HCT116 (cell line): ENCODE measurements at regions not wholly inside any gene's neighbourhood (a gene's known extent, or its start where the extent isn't known, plus 50 kb on each side); places are given as distances from the start of the nearest gene placed in this dataset.

Experiments
- ATAC-seq: fragments of 200-7000 bp; cut with Tn5 transposase; 2 replicates; pipeline ENCODE4 v1.9.1; 2020; ENCODE audit warnings: mild to moderate bottlenecking, moderate library complexity
- BruUV-seq: library from RNA; stranded (reverse); fragments of 400-500 nt; replicated peaks from 2 replicates; lab custom pipeline; 2021; lab: Mats Ljungman, UMichigan
- CTCF ChIA-PET: fragments of 300-600 bp; sonication (Branson Sonifier 250); formaldehyde crosslinking; loops from one replicate; lab custom pipeline; 2021; ENCODE audit warnings: antibody characterized with exemption; lab: Charles Lee
- POLR2A ChIA-PET: fragments of 300-600, 350-600 bp; sonication (Branson Sonifier 250); formaldehyde crosslinking; loops from one replicate; lab custom pipeline; 2021; ENCODE audit warnings: antibody characterized with exemption; lab: Charles Lee
- RAD21 ChIA-PET, 2 experiments: fragments of 300-600 bp; sonication (Branson Sonifier 250); formaldehyde crosslinking; loops; one replicate each; lab custom pipeline; 2023; ENCODE audit warnings: low total read pairs in 2 of 2; ENCODE audit not compliant: uncharacterized antibody in 2 of 2, unreplicated experiment in 2 of 2, low non-redundant PET in 1 of 2; lab: Charles Lee
- DNase-seq: peaks from one replicate; pipeline ENCODE4 v3.0.0-alpha.2; 2010; ENCODE audit warnings: low read depth, low spot score
- H2AFZ ChIP-seq: fragments of 200-600 bp; shearing (Covaris generic), sonication (generic); 2 replicates; pipeline ENCODE4 v1.6.1; 2017; ENCODE audit warnings: low read depth, mixed run types, mixed read lengths, antibody characterized with exemption, low read length; ENCODE audit not compliant: poor library complexity, severe bottlenecking
- H3K27ac ChIP-seq: 2 replicates; pipeline ENCODE4 v1.5.1; 2012; ENCODE audit warnings: low read depth, low read length
- H3K27me3 ChIP-seq: fragments of 200-600 bp; sonication (generic); 2 replicates; pipeline ENCODE4 v1.6.1; 2016; ENCODE audit warnings: mixed run types, low read length, mixed read lengths; ENCODE audit not compliant: insufficient read depth
- H3K36me3 ChIP-seq, 2 experiments: fragments of 200-500 bp in 1 of 2; fragments of 200-600 bp in 1 of 2; sonication (Bioruptor generic) in 1 of 2; sonication (generic) in 1 of 2; 2 replicates each; pipeline versions ENCODE4 v1.5.1 to v1.6.1; 2014 to 2016; ENCODE audit warnings: low read length in 2 of 2, inconsistent platforms in 1 of 2, mixed read lengths in 1 of 2, mixed run types in 1 of 2; ENCODE audit not compliant: insufficient read depth in 2 of 2, control insufficient read depth in 1 of 2
- H3K4me1 ChIP-seq, 2 experiments: fragments of 200-600 bp in 1 of 2; sonication (generic) in 1 of 2; 2 replicates each; pipeline versions ENCODE4 v1.5.1 to v1.6.1; 2012 to 2017; ENCODE audit warnings: low read length in 2 of 2, inconsistent platforms in 1 of 2, mild to moderate bottlenecking in 1 of 2, mixed read lengths in 1 of 2, mixed run types in 1 of 2, moderate library complexity in 1 of 2; ENCODE audit not compliant: insufficient read depth in 2 of 2, control insufficient read depth in 1 of 2
- H3K4me2 ChIP-seq: fragments of 200-600 bp; sonication (generic); 2 replicates; pipeline ENCODE4 v1.6.1; 2017; ENCODE audit warnings: mixed run types, low read length, mixed read lengths
- H3K4me3 ChIP-seq, 2 experiments: fragments of 200-600 bp in 1 of 2; sonication (generic) in 1 of 2; replicated peaks in 1 of 2; 2 replicates each; pipeline ENCODE4 v1.5.1; 2011 to 2016; ENCODE audit warnings: low read length in 2 of 2, control low read depth in 1 of 2, low read depth in 1 of 2, mild to moderate bottlenecking in 1 of 2, mixed read lengths in 1 of 2, mixed run types in 1 of 2
- H3K79me2 ChIP-seq: fragments of 200-600 bp; sonication (generic); 2 replicates; pipeline ENCODE4 v1.6.1; 2017; ENCODE audit warnings: mild to moderate bottlenecking, mixed run types, low read length, moderate library complexity, mixed read lengths; ENCODE audit not compliant: insufficient read depth
- H3K9ac ChIP-seq: fragments of 200-600 bp; sonication (generic); 2 replicates; pipeline ENCODE4 v1.6.1; 2016; ENCODE audit warnings: low read length, mixed read lengths
- H3K9me2 ChIP-seq: fragments of 200-600 bp; sonication (generic), shearing (Covaris generic); 2 replicates; pipeline ENCODE4 v1.6.1; 2017; ENCODE audit warnings: mixed run types, mild to moderate bottlenecking, moderate library complexity; ENCODE audit not compliant: insufficient read depth
- H3K9me3 ChIP-seq, 2 experiments: fragments of 200-500 bp in 1 of 2; fragments of 200-600 bp in 1 of 2; sonication (Bioruptor generic) in 1 of 2; sonication (generic) in 1 of 2; 2 replicates each; pipeline ENCODE4 v1.6.1; 2014 to 2017; ENCODE audit warnings: low read length in 2 of 2, mixed read lengths in 2 of 2, inconsistent platforms in 1 of 2, low read depth in 1 of 2, mild to moderate bottlenecking in 1 of 2, mixed run types in 1 of 2, moderate library complexity in 1 of 2; ENCODE audit not compliant: control insufficient read depth in 1 of 2, insufficient read depth in 1 of 2
- H4K20me1 ChIP-seq: fragments of 200-600 bp; sonication (generic), shearing (Covaris generic); 2 replicates; pipeline ENCODE4 v1.6.1; 2017; ENCODE audit warnings: mixed run types, mild to moderate bottlenecking, moderate library complexity; ENCODE audit not compliant: insufficient read depth
- CBX3 ChIP-seq: IDR thresholded peaks from 2 replicates; pipeline ENCODE4 v1.6.1; 2012; ENCODE audit warnings: low read depth
- CEBPB ChIP-seq: IDR thresholded peaks from 2 replicates; pipeline ENCODE4 v1.6.1; 2012; ENCODE audit warnings: low read depth
- EGR1 ChIP-seq: IDR thresholded peaks from 2 replicates; pipeline ENCODE4 v1.6.1; 2012; ENCODE audit warnings: low read depth
- EZH2 ChIP-seq: fragments of 200-600 bp; sonication (generic); IDR thresholded peaks from 2 replicates; pipeline ENCODE4 v1.6.1; 2017; ENCODE audit warnings: antibody characterized with exemption, mixed run types
- EZH2phosphoT487 ChIP-seq: fragments of 200-600 bp; IDR thresholded peaks from 2 replicates; pipeline ENCODE4 v1.6.1; 2018; ENCODE audit warnings: antibody characterized with exemption, borderline replicate concordance
- FOSL1 ChIP-seq: IDR thresholded peaks from 2 replicates; pipeline ENCODE4 v1.6.1; 2012; ENCODE audit warnings: low read depth
- JUND ChIP-seq: IDR thresholded peaks from 2 replicates; pipeline ENCODE4 v1.6.1; 2012
- MAX ChIP-seq: IDR thresholded peaks from 2 replicates; pipeline ENCODE4 v1.6.1; 2012
- POLR2A ChIP-seq: IDR thresholded peaks from 2 replicates; pipeline ENCODE4 v1.7.0; 2011; ENCODE audit warnings: borderline replicate concordance; ENCODE audit not compliant: insufficient read depth, insufficient read length; ENCODE audit errors: extremely low read depth
- POLR2AphosphoS5 ChIP-seq: IDR thresholded peaks from 2 replicates; pipeline ENCODE4 v1.6.1; 2011; ENCODE audit warnings: mild to moderate bottlenecking, low read depth, low read length, moderate library complexity
- RAD21 ChIP-seq: IDR thresholded peaks from 2 replicates; pipeline ENCODE4 v1.6.1; 2012; ENCODE audit warnings: low read depth, mild to moderate bottlenecking
- REST ChIP-seq: IDR thresholded peaks from 2 replicates; pipeline ENCODE4 v1.6.1; 2012; ENCODE audit warnings: low read depth
- SIN3A ChIP-seq: IDR thresholded peaks from 2 replicates; pipeline ENCODE4 v1.6.1; 2012; ENCODE audit warnings: low read depth
- SP1 ChIP-seq: IDR thresholded peaks from 2 replicates; pipeline ENCODE4 v1.6.1; 2012; ENCODE audit warnings: low read depth
- TCF7L2 ChIP-seq: IDR thresholded peaks from 2 replicates; pipeline ENCODE4 v1.7.0; 2011; ENCODE audit warnings: borderline replicate concordance, inconsistent platforms; ENCODE audit not compliant: insufficient read depth, insufficient read length; ENCODE audit errors: extremely low read depth
- YY1 ChIP-seq: IDR thresholded peaks from 2 replicates; pipeline ENCODE4 v1.6.1; 2011; ENCODE audit warnings: low read length, low read depth, moderate library complexity, mild to moderate bottlenecking; ENCODE audit not compliant: insufficient replicate concordance; ENCODE audit errors: extremely low read depth
- ZFX ChIP-seq: fragments of 450-650 bp; IDR thresholded peaks from 2 replicates; pipeline ENCODE4 v1.6.1; 2017
- intact Hi-C: fragments of 100-400 bp; cut with micrococcal nuclease; formaldehyde crosslinking; loops from 2 replicates; pipeline ENCODE4 v1.10.0; 2022

- POLR2A ChIA-PET = interaction anchor here (1.7 to 5.4 kb wide), 2 partner anchors 63 to 190 kb away, joined by 11 to 147 read pairs; no protein-coding TSS in a partner anchor
- H3K9ac ChIP-seq = peak overlapping the region; percentile 9; the same call in 1 of the 2 replicates
- H3K79me2 ChIP-seq = no peaks in the 10 kb centered on the region
- H2AFZ ChIP-seq = peak overlapping the region; percentile 47
- CTCF ChIA-PET = interaction anchor here (0.6 to 2.3 kb wide), 6 partner anchors 27 to 336 kb away, joined by 3 to 27 read pairs (median 10); no protein-coding TSS in a partner anchor
- peak overlapping the region; percentile 47 for H3K4me2 ChIP-seq
- 0 out of 4 replicates have a peak overlapping the region, but pooled peaks of 1 of the 2 experiments have one; percentile 3 for H3K4me3 ChIP-seq
- H3K4me1 ChIP-seq = peaks cover 24 to 46% of the 10 kb centered on the region in 2 experiments
- peak; percentile 70 for ATAC-seq
- RAD21 ChIA-PET = interaction anchor here (1.0 to 2.6 kb wide), 9 partner anchors 62 to 195 kb away, joined by 3 to 19 read pairs (median 8); no protein-coding TSS in a partner anchor
- peak; percentile 3 for TF ChIP-seq YY1
- TF ChIP-seq CBX3 = no peak
- TF ChIP-seq POLR2AphosphoS5 = peak; percentile 27; the same call in 1 of the 2 replicates
- no peak for TF ChIP-seq SP1
- TF ChIP-seq TCF7L2 = peak; percentile 41
- no peak for TF ChIP-seq JUND
- TF ChIP-seq POLR2A = no peak
- no peak for TF ChIP-seq FOSL1
- TF ChIP-seq EZH2phosphoT487 = no peak
- peak; percentile 70 for DNase-seq
- H4K20me1 ChIP-seq = no peaks in the 10 kb centered on the region
- intact Hi-C loops = loop anchor here (5.0 kb wide), 3 partner anchors 102 to 192 kb away; no protein-coding TSS in a partner anchor
- H3K27ac ChIP-seq = peak overlapping the region; percentile 50
- H3K27me3 ChIP-seq = no peaks in the 10 kb centered on the region
- no peaks in the 10 kb centered on the region for H3K9me3 ChIP-seq
- H3K9me2 ChIP-seq = no peaks in the 10 kb centered on the region
- no peaks in the 10 kb centered on the region for H3K36me3 ChIP-seq
- BruUV-seq = no TSS peak
Measured at GRCh38 chr13:44244288-44244687, 129.3 kb upstream of the SERP2 start.

GRCh38 chr13:44249431-44249836, 124.2 kb upstream of the SERP2 start:
- no peak overlapping the region for H3K4me3 ChIP-seq
- ChIA-PET CTCF (no interaction called here), POLR2A (interaction anchor here (0.6 to 2.1 kb wide), 4 partner anchors 54 to 187 kb away, joined by 3 to 9 read pairs (median 4); no protein-coding TSS in a partner anchor), RAD21 (no interaction called here)
- H3K9me2 ChIP-seq = no peaks in the 10 kb centered on the region
- no peaks in the 10 kb centered on the region for H3K9me3 ChIP-seq
- no peak overlapping the region for H2AFZ ChIP-seq
- no peaks in the 10 kb centered on the region for H3K36me3 ChIP-seq
- H3K9ac ChIP-seq = no peak overlapping the region
- H4K20me1 ChIP-seq = no peaks in the 10 kb centered on the region
- H3K79me2 ChIP-seq = no peaks in the 10 kb centered on the region
- H3K27ac ChIP-seq = peak overlapping the region; percentile 44; the same call in 1 of the 2 replicates
- ATAC-seq (no peak), DNase-seq (no peak)
- no TSS peak for BruUV-seq
- intact Hi-C loops = no loop called here
- H3K4me2 ChIP-seq = no peak overlapping the region
- H3K27me3 ChIP-seq = no peaks in the 10 kb centered on the region
- H3K4me1 ChIP-seq = peaks cover 14 to 23% of the 10 kb centered on the region in 2 experiments; a peak in 3 of 4 replicates
- TF ChIP-seq REST (no peak), SP1 (no peak), POLR2AphosphoS5 (no peak), TCF7L2 (no peak), EGR1 (no peak), CBX3 (no peak), ZFX (no peak), SIN3A (no peak), CEBPB (no peak), FOSL1 (no peak), EZH2 (no peak), RAD21 (no peak), MAX (no peak)
